Choroid plexus epithelial cell (primary cell): ENCODE measurements at regions not wholly inside any gene's neighbourhood (a gene's known extent, or its start where the extent isn't known, plus 50 kb on each side); places are given as distances from the start of the nearest gene placed in this dataset.
"Not testable (repeated sequence)": the region's sequence is repeated elsewhere in the genome, so short reads cannot be mapped to it uniquely, and the experiment has no call there.

Experiments used
- DNase-seq: peaks from one replicate; pipeline ENCODE4 v3.0.0-alpha.2; 2010; ENCODE audit warnings: low read depth
- H3K4me3 ChIP-seq: 2 replicates; pipeline ENCODE4 v1.5.1; 2011; ENCODE audit warnings: low read depth, mild to moderate bottlenecking, control low read depth, low read length, moderate library complexity
- TF ChIP-seq, protein P1 (sequence below): conservative IDR thresholded peaks from 2 replicates; pipeline ENCODE4 v1.5.1; 2011; ENCODE audit warnings: low read depth, mild to moderate bottlenecking, control low read depth, inconsistent platforms, low read length, moderate library complexity

DNA sequence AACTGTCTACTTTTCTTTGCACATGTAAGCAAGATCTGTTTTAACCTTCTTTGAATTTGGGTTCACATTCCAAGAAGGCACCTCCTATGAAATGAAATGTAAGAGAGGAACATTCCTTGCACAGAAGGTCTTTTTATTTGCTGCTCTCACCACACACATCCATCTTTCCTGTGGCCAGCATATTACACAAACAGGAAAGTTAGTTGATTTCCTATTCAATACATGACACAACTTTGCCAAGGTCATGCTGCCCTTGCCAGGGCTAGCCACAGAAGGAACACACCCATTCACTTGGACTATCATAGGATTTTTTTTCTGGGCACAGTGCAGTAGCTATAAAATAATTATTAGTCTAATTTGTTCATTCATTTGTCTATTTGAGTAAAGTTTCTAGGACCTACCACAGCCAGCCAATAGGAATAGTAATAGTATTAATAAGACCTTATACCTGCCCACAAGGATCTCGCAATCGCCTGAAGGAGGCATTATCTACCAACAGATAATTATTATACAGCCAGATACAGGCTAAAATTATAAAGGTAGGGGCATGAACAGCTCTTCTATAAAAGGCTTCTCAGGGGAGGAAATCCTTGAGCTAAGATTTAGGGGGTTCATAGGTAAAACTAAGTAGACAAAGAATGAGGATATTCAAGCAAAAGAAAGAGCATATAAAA lies 78.1 kb upstream of the NREP start:
- TF ChIP-seq, protein P1, sequence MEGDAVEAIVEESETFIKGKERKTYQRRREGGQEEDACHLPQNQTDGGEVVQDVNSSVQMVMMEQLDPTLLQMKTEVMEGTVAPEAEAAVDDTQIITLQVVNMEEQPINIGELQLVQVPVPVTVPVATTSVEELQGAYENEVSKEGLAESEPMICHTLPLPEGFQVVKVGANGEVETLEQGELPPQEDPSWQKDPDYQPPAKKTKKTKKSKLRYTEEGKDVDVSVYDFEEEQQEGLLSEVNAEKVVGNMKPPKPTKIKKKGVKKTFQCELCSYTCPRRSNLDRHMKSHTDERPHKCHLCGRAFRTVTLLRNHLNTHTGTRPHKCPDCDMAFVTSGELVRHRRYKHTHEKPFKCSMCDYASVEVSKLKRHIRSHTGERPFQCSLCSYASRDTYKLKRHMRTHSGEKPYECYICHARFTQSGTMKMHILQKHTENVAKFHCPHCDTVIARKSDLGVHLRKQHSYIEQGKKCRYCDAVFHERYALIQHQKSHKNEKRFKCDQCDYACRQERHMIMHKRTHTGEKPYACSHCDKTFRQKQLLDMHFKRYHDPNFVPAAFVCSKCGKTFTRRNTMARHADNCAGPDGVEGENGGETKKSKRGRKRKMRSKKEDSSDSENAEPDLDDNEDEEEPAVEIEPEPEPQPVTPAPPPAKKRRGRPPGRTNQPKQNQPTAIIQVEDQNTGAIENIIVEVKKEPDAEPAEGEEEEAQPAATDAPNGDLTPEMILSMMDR: peak; percentile 17
- DNase-seq: peak; percentile 35
- H3K4me3 ChIP-seq: no peak overlapping the region

DNA sequence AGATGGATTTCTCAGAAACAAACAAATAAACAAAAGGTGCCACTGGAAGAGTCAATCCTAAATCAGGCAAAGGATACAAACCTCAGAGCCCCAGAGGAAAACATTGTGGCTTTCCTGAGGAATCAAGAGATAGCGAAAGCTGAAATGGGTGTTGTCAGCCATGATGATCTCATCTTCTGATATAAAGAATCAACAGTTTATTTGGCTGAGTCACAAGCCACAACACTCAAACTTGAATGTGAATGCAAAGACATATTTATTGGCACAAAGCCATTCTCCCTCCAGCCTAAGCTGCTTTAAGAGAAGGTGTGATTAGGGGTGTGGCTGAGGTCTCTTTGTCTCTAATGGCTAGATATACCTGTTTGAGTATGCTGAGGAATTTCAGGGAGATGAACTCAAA lies 73.3 kb upstream of the NREP start:
- TF ChIP-seq, protein P1: no peak
- peak; percentile 62 for DNase-seq
- H3K4me3 ChIP-seq: no peak overlapping the region

DNA sequence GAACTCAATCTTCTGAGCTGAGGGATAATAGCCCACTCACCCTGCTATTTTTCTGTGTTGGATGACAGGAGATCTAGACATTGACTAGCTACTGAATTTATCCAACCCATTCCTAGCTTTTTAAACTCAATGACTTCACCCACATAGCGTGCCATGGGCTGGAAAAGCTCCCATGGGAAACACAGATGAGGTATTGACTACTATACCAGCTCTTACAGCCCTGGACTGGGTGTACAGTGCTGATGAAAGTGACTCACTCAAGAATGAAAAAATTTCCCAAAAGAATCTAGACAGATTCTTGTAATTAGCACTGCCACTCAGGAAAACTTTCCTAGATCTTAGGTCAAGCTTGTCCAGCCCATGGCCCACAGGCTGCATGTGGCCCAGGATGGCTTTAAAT lies 72.7 kb upstream of the NREP start:
- TF ChIP-seq, protein P1: no peak
- peak; percentile 63 for DNase-seq
- H3K4me3 ChIP-seq: no peak overlapping the region

DNA sequence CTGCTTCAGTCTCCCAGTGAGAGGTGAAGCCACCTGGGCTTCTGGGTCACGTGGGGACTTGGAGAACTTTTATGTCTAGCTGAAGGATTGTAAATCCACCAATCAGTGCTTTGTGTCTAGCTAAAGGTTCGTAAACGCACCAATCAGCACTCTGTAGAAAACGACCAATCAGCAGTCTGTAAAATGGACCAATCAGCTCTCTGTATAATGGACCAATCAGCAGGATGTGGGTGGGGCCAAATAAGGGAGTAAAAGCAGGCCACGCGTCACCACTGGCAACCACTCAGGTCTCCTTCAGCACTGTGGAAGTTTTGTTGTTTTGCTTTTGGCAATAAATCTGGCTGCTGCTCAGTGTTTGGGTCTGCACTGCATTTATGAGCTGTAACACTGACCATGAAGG lies 69.1 kb upstream of the NREP start:
- no peak overlapping the region for H3K4me3 ChIP-seq
- TF ChIP-seq, protein P1: no peak
- DNase-seq: no peak

DNA sequence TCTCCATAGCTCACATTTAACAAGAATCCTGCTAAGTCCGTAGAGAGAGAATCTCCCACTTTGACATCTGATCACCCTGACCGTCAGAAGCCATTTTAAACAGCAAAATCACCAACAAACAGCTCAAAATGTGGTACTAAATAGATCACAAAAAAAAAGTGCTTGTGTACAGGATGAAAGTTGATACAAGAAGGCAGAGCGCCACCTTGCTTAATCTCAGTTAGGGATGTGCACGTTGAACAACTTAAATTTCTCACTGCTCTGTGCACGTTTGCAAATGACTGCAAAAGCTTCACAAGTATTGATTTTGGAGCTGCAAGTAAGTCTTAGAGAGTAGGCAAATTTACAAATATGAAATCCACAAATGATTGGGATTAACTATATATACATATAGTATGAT lies 63.1 kb upstream of the NREP start:
- no peak overlapping the region for H3K4me3 ChIP-seq
- TF ChIP-seq, protein P1: peak; percentile 25
- DNase-seq: peak; percentile 38

DNA sequence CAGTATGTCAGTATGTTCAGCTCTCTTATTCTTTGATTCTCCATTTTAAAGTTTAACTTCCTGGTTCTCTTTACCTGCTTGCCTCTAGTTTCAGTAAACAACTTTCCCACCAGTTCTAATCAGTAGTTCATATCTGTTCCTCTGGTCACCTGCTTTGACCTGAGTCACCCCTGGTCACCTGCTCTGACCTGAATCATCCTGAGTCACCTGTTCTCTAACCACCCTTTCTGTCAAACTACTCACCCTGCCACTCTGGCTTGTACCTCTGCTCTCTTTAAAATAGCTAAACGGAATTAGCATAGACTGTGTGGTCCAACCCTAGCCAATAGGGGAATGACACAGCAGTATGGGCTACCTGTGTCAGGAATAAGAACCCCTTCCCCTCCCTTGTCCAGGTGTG lies 62.0 kb upstream of the NREP start:
- DNase-seq, H3K4me3 ChIP-seq: not testable (repeated sequence)

DNA sequence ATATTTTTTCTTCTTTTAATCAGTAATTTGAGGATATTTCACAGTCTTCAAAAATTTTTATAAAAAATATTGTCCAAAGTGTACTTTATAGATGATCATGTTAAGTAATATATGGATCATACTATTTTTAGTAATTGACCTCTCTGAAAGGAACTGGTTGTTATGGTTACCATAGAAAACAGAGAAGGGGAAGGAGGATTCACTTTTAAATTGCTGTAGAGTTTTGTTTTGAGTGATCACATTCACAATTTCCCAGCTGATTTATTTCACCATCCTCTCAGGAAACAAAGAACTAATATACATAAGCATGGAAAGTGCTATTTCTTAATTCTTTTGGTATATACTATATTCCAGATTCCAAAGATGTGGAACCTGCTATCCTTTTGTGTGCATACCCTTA lies 56.5 kb upstream of the NREP start:
- H3K4me3 ChIP-seq: no peak overlapping the region
- no peak for DNase-seq
- TF ChIP-seq, protein P1: no peak
